ENCODE measurements at regions not wholly inside any gene's neighbourhood (a gene's known extent, or its start where the extent isn't known, plus 50 kb on each side); places are given as distances from the start of the nearest gene placed in this dataset.

DNA sequence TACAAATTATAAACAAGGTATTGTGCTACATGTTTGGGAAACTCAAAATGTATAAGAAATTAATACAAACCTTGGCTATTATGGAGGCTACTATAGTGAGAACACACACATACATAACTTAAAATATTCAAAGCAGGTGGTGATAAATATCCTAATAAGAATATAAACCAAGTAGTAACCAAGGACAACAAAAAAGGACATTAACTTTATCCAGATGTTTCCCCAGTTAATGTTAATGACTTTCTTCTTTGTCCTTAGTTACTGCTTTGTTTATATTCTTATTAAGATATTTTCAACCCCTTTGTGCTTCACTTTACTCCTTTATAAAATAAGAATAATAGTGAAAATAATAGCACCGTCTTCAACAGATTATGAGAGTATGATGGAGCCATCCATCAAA is 241.6 kb downstream of the CALCRL start:
- TF ChIP-seq, protein P1, sequence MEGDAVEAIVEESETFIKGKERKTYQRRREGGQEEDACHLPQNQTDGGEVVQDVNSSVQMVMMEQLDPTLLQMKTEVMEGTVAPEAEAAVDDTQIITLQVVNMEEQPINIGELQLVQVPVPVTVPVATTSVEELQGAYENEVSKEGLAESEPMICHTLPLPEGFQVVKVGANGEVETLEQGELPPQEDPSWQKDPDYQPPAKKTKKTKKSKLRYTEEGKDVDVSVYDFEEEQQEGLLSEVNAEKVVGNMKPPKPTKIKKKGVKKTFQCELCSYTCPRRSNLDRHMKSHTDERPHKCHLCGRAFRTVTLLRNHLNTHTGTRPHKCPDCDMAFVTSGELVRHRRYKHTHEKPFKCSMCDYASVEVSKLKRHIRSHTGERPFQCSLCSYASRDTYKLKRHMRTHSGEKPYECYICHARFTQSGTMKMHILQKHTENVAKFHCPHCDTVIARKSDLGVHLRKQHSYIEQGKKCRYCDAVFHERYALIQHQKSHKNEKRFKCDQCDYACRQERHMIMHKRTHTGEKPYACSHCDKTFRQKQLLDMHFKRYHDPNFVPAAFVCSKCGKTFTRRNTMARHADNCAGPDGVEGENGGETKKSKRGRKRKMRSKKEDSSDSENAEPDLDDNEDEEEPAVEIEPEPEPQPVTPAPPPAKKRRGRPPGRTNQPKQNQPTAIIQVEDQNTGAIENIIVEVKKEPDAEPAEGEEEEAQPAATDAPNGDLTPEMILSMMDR (IDR thresholded peaks at IDR 0.05), result no peak
- TF ChIP-seq POLR2A (IDR thresholded peaks at IDR 0.05) (no peak), POLR2AphosphoS5 (IDR thresholded peaks at IDR 0.05) (no peak)
